H1 (cell line): ENCODE measurements at regions not wholly inside any gene's neighbourhood (a gene's known extent, or its start where the extent isn't known, plus 50 kb on each side); places are given as distances from the start of the nearest gene placed in this dataset.

Source experiments
- CTCF ChIA-PET: fragments of 300-600 bp; sonication (Branson Sonifier 250); formaldehyde crosslinking; loops from one replicate; lab custom pipeline; 2021; ENCODE audit not compliant: partially characterized antibody; lab: Charles Lee
- POLR2A ChIA-PET: fragments of 300-600 bp; sonication (Branson Sonifier 250); formaldehyde crosslinking; loops from one replicate; lab custom pipeline; 2021; ENCODE audit warnings: inconsistent platforms; ENCODE audit not compliant: partially characterized antibody; lab: Charles Lee
- DNase-seq, 2 experiments: peaks; one replicate each; pipeline versions ENCODE4 v3.0.0 to v3.0.0-alpha.2; 2010 to 2022; ENCODE audit warnings: low spot score in 2 of 2, low read depth in 1 of 2, mixed read lengths in 1 of 2
- FAIRE-seq: peaks from 2 replicates; lab custom pipeline; 2011; peaks lifted over from hg19 to GRCh38; lab: Jason Lieb, UNC
- H2AFZ ChIP-seq: 2 replicates; pipeline ENCODE4 v1.8.1; 2012; ENCODE audit warnings: low read length, inconsistent platforms
- H2AK5ac ChIP-seq: 2 replicates; pipeline ENCODE4 v1.6.1; 2013; ENCODE audit warnings: low read depth, low read length
- H2BK120ac ChIP-seq: replicated peaks from 2 replicates; pipeline ENCODE3; 2013; ENCODE audit warnings: low read depth, low read length, inconsistent platforms
- H2BK12ac ChIP-seq: 2 replicates; pipeline ENCODE4 v1.6.1; 2013; ENCODE audit warnings: low read depth, low read length
- H2BK15ac ChIP-seq: 2 replicates; pipeline ENCODE4 v1.6.1; 2013; ENCODE audit warnings: low read length
- H2BK20ac ChIP-seq: 2 replicates; pipeline ENCODE4 v1.6.1; 2013; ENCODE audit warnings: low read length
- H2BK5ac ChIP-seq: 2 replicates; pipeline ENCODE4 v1.6.1; 2013; ENCODE audit warnings: low read depth, low read length
- H3K14ac ChIP-seq: 2 replicates; pipeline ENCODE4 v1.6.1; 2013; ENCODE audit warnings: inconsistent platforms; ENCODE audit not compliant: insufficient read length
- H3K18ac ChIP-seq: 2 replicates; pipeline ENCODE4 v1.6.1; 2013; ENCODE audit warnings: low read length; ENCODE audit errors: extremely low read depth
- H3K23ac ChIP-seq: 2 replicates; pipeline ENCODE4 v1.6.1; 2013; ENCODE audit warnings: inconsistent platforms; ENCODE audit not compliant: insufficient read length
- H3K23me2 ChIP-seq: 2 replicates; pipeline ENCODE4 v1.6.1; 2013; ENCODE audit warnings: low read depth, low read length
- H3K27ac ChIP-seq: 2 replicates; pipeline ENCODE4 v1.6.1; 2011; ENCODE audit warnings: low read depth, low read length, inconsistent platforms
- H3K27me3 ChIP-seq, 4 experiments: replicated peaks in 1 of 4; 1 replicate in 1 of 4; 2 replicates in 3 of 4; pipeline versions ENCODE4 v1.6.1 to v1.8.1; 2011 to 2013; ENCODE audit warnings: low read length in 3 of 4, mild to moderate bottlenecking in 3 of 4, inconsistent platforms in 2 of 4, mixed read lengths in 2 of 4, moderate library complexity in 1 of 4; ENCODE audit not compliant: control insufficient read depth in 3 of 4, insufficient read depth in 3 of 4; ENCODE audit errors: extremely low read depth in 1 of 4
- H3K36me3 ChIP-seq, 4 experiments: 2 replicates each; pipeline versions ENCODE4 v1.6.1 to v1.8.1; 2011 to 2013; ENCODE audit warnings: mild to moderate bottlenecking in 4 of 4, low read length in 3 of 4, moderate library complexity in 2 of 4, control low read depth in 1 of 4, inconsistent platforms in 1 of 4; ENCODE audit not compliant: insufficient read depth in 4 of 4, control insufficient read depth in 2 of 4
- H3K4ac ChIP-seq: replicated peaks from 2 replicates; pipeline ENCODE3; 2013; ENCODE audit warnings: low read length, low read depth, mixed read lengths, inconsistent platforms; ENCODE audit not compliant: insufficient read length
- H3K4me1 ChIP-seq, 4 experiments: replicated peaks in 1 of 4; 1 replicate in 1 of 4; 2 replicates in 3 of 4; pipeline versions ENCODE4 v1.6.1 to v1.8.1; 2011 to 2013; ENCODE audit warnings: low read length in 3 of 4, inconsistent platforms in 2 of 4, mixed read lengths in 1 of 4; ENCODE audit not compliant: insufficient read depth in 4 of 4, control insufficient read depth in 3 of 4
- H3K4me2 ChIP-seq, 2 experiments: 2 replicates each; pipeline versions ENCODE4 v1.6.1 to v1.8.1; 2011 to 2013; ENCODE audit warnings: low read depth in 2 of 2, low read length in 2 of 2, control low read depth in 1 of 2, inconsistent platforms in 1 of 2, mild to moderate bottlenecking in 1 of 2; ENCODE audit not compliant: insufficient read depth in 1 of 2
- H3K4me3 ChIP-seq, 4 experiments: fragments of 200-600, 300-600 bp in 1 of 4; sonication (generic), shearing (Covaris generic), sonication (Bioruptor Twin) in 1 of 4; 2 replicates each; pipeline versions ENCODE4 v1.5.1 to v1.8.1; 2011 to 2016; ENCODE audit warnings: low read length in 4 of 4, low read depth in 3 of 4, control low read depth in 2 of 4, inconsistent platforms in 2 of 4, mild to moderate bottlenecking in 2 of 4, mixed read lengths in 1 of 4, moderate library complexity in 1 of 4; ENCODE audit not compliant: insufficient read depth in 2 of 4; ENCODE audit errors: extremely low read depth in 1 of 4
- H3K56ac ChIP-seq: replicated peaks from 2 replicates; pipeline ENCODE3; 2013; ENCODE audit warnings: low read depth, mild to moderate bottlenecking, mixed read lengths, low read length, inconsistent platforms; ENCODE audit not compliant: insufficient read length
- H3K79me1 ChIP-seq: 2 replicates; pipeline ENCODE4 v1.6.1; 2013; ENCODE audit warnings: low read depth, low read length, control low read depth
- H3K79me2 ChIP-seq, 2 experiments: 2 replicates each; pipeline versions ENCODE4 v1.6.1 to v1.8.1; 2012 to 2013; ENCODE audit warnings: low read length in 2 of 2, mild to moderate bottlenecking in 2 of 2, inconsistent platforms in 1 of 2; ENCODE audit not compliant: insufficient read depth in 2 of 2, control insufficient read depth in 1 of 2
- H3K9ac ChIP-seq, 4 experiments: replicated peaks in 1 of 4; 1 replicate in 1 of 4; 2 replicates in 3 of 4; pipeline versions ENCODE4 v1.6.1 to v1.8.1; 2011 to 2013; ENCODE audit warnings: low read depth in 3 of 4, low read length in 3 of 4, control low read depth in 2 of 4, mild to moderate bottlenecking in 2 of 4, moderate library complexity in 2 of 4, inconsistent platforms in 1 of 4; ENCODE audit errors: extremely low read depth in 1 of 4
- H3K9me3 ChIP-seq, 2 experiments: 2 replicates each; pipeline versions ENCODE4 v1.6.1 to v1.8.1; 2012 to 2013; ENCODE audit warnings: mild to moderate bottlenecking in 2 of 2, moderate library complexity in 2 of 2, control low read depth in 1 of 2, inconsistent platforms in 1 of 2, low read depth in 1 of 2, low read length in 1 of 2, mixed read lengths in 1 of 2; ENCODE audit not compliant: insufficient read depth in 2 of 2
- H4K20me1 ChIP-seq, 2 experiments: replicated peaks in 1 of 2; 2 replicates each; pipeline versions ENCODE3 to v1.8.1; 2011 to 2013; ENCODE audit warnings: inconsistent platforms in 2 of 2, low read length in 2 of 2, mild to moderate bottlenecking in 1 of 2; ENCODE audit not compliant: insufficient read depth in 2 of 2, control insufficient read depth in 1 of 2
- H4K5ac ChIP-seq: 2 replicates; pipeline ENCODE4 v1.6.1; 2013; ENCODE audit warnings: low read length, low read depth, mixed read lengths, inconsistent platforms; ENCODE audit not compliant: insufficient read length
- H4K8ac ChIP-seq: 2 replicates; pipeline ENCODE4 v1.8.0; 2013; ENCODE audit warnings: mild to moderate bottlenecking, moderate library complexity, low read length, inconsistent platforms; ENCODE audit not compliant: insufficient read depth; ENCODE audit errors: extremely low read depth
- H4K91ac ChIP-seq: replicated peaks from 2 replicates; pipeline ENCODE3; 2013; ENCODE audit warnings: low read length, mixed read lengths, inconsistent platforms; ENCODE audit not compliant: insufficient read length
- EP300 ChIP-seq, 2 experiments: IDR thresholded peaks; 1 replicate in 1 of 2; 2 replicates in 1 of 2; pipeline ENCODE4 v1.6.1; 2011 to 2012; ENCODE audit warnings: low read depth in 2 of 2, low read length in 2 of 2, mild to moderate bottlenecking in 2 of 2, borderline replicate concordance in 1 of 2, inconsistent platforms in 1 of 2, moderate library complexity in 1 of 2
- GTF2F1 ChIP-seq: IDR thresholded peaks from 2 replicates; pipeline ENCODE4 v1.6.1; 2012; ENCODE audit warnings: low read depth, low read length, improper control_type of control experiment, borderline replicate concordance
- HDAC2 ChIP-seq, 2 experiments: fragments of 300-600 bp in 1 of 2; sonication (generic) in 1 of 2; IDR thresholded peaks; 2 replicates each; pipeline ENCODE4 v1.6.1; 2011 to 2012; ENCODE audit warnings: low read depth in 2 of 2, low read length in 2 of 2, mild to moderate bottlenecking in 2 of 2, moderate library complexity in 2 of 2, borderline replicate concordance in 1 of 2, inconsistent platforms in 1 of 2
- NANOG ChIP-seq: IDR thresholded peaks from 2 replicates; pipeline ENCODE4 v1.6.1; 2011; ENCODE audit warnings: low read length, low read depth, mild to moderate bottlenecking, inconsistent platforms; ENCODE audit not compliant: insufficient read depth, poor library complexity, severe bottlenecking
- PHF8 ChIP-seq: fragments of 200-600 bp; sonication (generic); conservative IDR thresholded peaks from 2 replicates; pipeline ENCODE4 v1.7.1; 2012; ENCODE audit warnings: low read depth, mild to moderate bottlenecking, inconsistent platforms, low read length, moderate library complexity
- RAD21 ChIP-seq, 2 experiments: IDR thresholded peaks in 1 of 2; conservative IDR thresholded peaks in 1 of 2; 2 replicates each; pipeline ENCODE4 v1.6.1; 2011; ENCODE audit warnings: low read depth in 2 of 2, low read length in 2 of 2, improper control_type of control experiment in 1 of 2, inconsistent platforms in 1 of 2, mild to moderate bottlenecking in 1 of 2, moderate library complexity in 1 of 2
- SAP30 ChIP-seq: fragments of 300-600 bp; sonication (generic); IDR thresholded peaks from 2 replicates; pipeline ENCODE4 v1.7.1; 2012; ENCODE audit warnings: low read length, moderate library complexity, mild to moderate bottlenecking, inconsistent platforms; ENCODE audit not compliant: insufficient read depth, insufficient replicate concordance
- SIX5 ChIP-seq: IDR thresholded peaks from 2 replicates; pipeline ENCODE4 v1.6.1; 2011; ENCODE audit warnings: mild to moderate bottlenecking, low read depth, low read length
- SP4 ChIP-seq: IDR thresholded peaks from 2 replicates; pipeline ENCODE4 v1.6.1; 2012; ENCODE audit warnings: low read length, inconsistent platforms
- TAF7 ChIP-seq: optimal IDR thresholded peaks from 2 replicates; pipeline ENCODE3; 2011; ENCODE audit warnings: low read depth, mild to moderate bottlenecking, inconsistent platforms, low read length, moderate library complexity, borderline replicate concordance
- WGBS, 2 experiments: shearing (Covaris generic) in 1 of 2; methylation state at CpG; one replicate each; pipeline versions ENCODE4 v1.1.6 to v1.1.7; 2013 to 2015; ENCODE audit warnings: low lambda C conversion rate in 2 of 2, mixed read lengths in 2 of 2, inconsistent platforms in 1 of 2, low coverage in 1 of 2, missing lambda C conversion rate in 1 of 2; ENCODE audit not compliant: insufficient replicate concordance in 2 of 2, insufficient coverage in 1 of 2, insufficient read length in 1 of 2; ENCODE audit errors: extremely low coverage in 1 of 2, missing lambda C conversion rate in 1 of 2; 5-methylcytosine and 5-hydroxymethylcytosine counted together
- TF ChIP-seq, protein P1 (sequence below): IDR thresholded peaks from 2 replicates; pipeline ENCODE4 v1.6.1; 2012; ENCODE audit warnings: low read length, inconsistent platforms

DNA sequence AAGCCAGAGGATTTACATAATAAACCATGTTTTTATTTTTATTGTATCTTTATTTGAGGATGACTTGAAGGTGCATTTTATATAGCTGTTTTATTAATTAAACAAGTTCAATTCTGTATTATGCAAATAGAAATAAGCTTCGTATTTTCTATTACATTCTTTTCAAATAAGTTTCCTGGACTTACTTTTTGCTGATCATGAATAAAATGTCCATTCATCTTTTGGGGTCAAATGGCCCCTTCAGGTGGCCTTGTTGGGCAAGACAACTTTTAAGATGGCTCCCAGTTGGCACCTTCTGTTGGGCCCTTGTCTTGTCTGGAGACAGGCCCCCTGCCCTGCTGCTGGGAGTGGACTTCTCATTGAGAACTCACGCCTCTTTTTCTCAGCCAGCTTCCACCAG lies 654.6 kb upstream of the NOX3 start:
- Histone ChIP-seq H2AFZ (no peak overlapping the region), H3K4me3 (no peak overlapping the region), H2BK20ac (no peak overlapping the region), H3K36me3 (no peaks in the 10 kb centered on the region), H3K79me2 (no peaks in the 10 kb centered on the region), H4K5ac (no peak overlapping the region), H3K14ac (no peak overlapping the region), H3K23me2 (no peaks in the 10 kb centered on the region), H4K8ac (no peak overlapping the region), H3K4me1 (no peaks in the 10 kb centered on the region), H2AK5ac (no peak overlapping the region), H3K18ac (no peak overlapping the region), H2BK120ac (no peak overlapping the region), H4K91ac (no peak overlapping the region), H3K56ac (no peak overlapping the region), H3K27me3 (no peaks in the 10 kb centered on the region), H3K23ac (no peak overlapping the region), H2BK5ac (no peak overlapping the region), H3K4ac (no peak overlapping the region), H3K9ac (no peak overlapping the region), H3K79me1 (no peaks in the 10 kb centered on the region), H3K9me3 (no peaks in the 10 kb centered on the region), H3K27ac (no peak overlapping the region), H2BK12ac (no peak overlapping the region), H4K20me1 (no peaks in the 10 kb centered on the region), H2BK15ac (no peak overlapping the region), H3K4me2 (no peak overlapping the region)
- 100% methylated on average over 1 of the region's 2 CpGs; no CpG with 5 or more reads in 1 of the 2 experiments for WGBS, 2 experiments
- ChIA-PET POLR2A (no interaction called here), CTCF (interaction anchor here (0.9 to 1.3 kb wide), 2 partner anchors 250 to 308 kb away, joined by 3 read pairs; no protein-coding TSS in a partner anchor)
- DNase-seq: no peak
- FAIRE-seq: no peak
- TF ChIP-seq SAP30 (no peak), NANOG (no peak), EP300 (IDR thresholded peaks at IDR 0.05; ENCODE audit: borderline replicate concordance in 1 of 2, low read depth in 2 of 2, low read length in 2 of 2) (no peak), PHF8 (no peak), GTF2F1 (no peak), SP4 (no peak), TAF7 (no peak), RAD21 (IDR thresholded peaks at IDR 0.05 in 1 of 2, conservative IDR thresholded peaks at IDR 0.05 in 1 of 2; ENCODE audit: low read depth in 2 of 2, low read length in 2 of 2) (no peak), HDAC2 (IDR thresholded peaks at IDR 0.05; ENCODE audit: borderline replicate concordance in 1 of 2, low read depth in 2 of 2, low read length in 2 of 2) (no peak), SIX5 (no peak)
- TF ChIP-seq, protein P1, sequence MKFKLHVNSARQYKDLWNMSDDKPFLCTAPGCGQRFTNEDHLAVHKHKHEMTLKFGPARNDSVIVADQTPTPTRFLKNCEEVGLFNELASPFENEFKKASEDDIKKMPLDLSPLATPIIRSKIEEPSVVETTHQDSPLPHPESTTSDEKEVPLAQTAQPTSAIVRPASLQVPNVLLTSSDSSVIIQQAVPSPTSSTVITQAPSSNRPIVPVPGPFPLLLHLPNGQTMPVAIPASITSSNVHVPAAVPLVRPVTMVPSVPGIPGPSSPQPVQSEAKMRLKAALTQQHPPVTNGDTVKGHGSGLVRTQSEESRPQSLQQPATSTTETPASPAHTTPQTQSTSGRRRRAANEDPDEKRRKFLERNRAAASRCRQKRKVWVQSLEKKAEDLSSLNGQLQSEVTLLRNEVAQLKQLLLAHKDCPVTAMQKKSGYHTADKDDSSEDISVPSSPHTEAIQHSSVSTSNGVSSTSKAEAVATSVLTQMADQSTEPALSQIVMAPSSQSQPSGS: no peak
